ENCODE measurements at regions not wholly inside any gene's neighbourhood (a gene's known extent, or its start where the extent isn't known, plus 50 kb on each side); places are given as distances from the start of the nearest gene placed in this dataset.

GRCh38 chr18:75926811-75927210 lies 499.3 kb upstream of the SMIM21 start:
- no peak for TF ChIP-seq RAD21 (IDR thresholded peaks at IDR 0.05; ENCODE audit: low read depth)
- TF ChIP-seq TAF1 (IDR thresholded peaks at IDR 0.05; ENCODE audit: low read depth): no peak
- no peak for TF ChIP-seq EP300 (IDR thresholded peaks at IDR 0.05; ENCODE audit: borderline replicate concordance)
- TF ChIP-seq NFIC (IDR thresholded peaks at IDR 0.05): no peak

GRCh38 chr18:75923169-75923568 lies 495.7 kb upstream of the SMIM21 start:
- TF ChIP-seq CREB1 (IDR thresholded peaks at IDR 0.05; ENCODE audit: low read depth): no peak
- TF ChIP-seq EGR1 (IDR thresholded peaks at IDR 0.05): no peak
- peak; percentile 31; the same call in 1 of the 2 replicates for TF ChIP-seq USF1 (IDR thresholded peaks at IDR 0.05)
- no peak for TF ChIP-seq TAF1 (IDR thresholded peaks at IDR 0.05; ENCODE audit: low read depth)
- peak; percentile 88 for TF ChIP-seq CEBPB (IDR thresholded peaks at IDR 0.05)
- peak; percentile 73 for TF ChIP-seq YY1 (IDR thresholded peaks at IDR 0.05; ENCODE audit: low read depth)
- peak; percentile 79 for TF ChIP-seq FOXM1 (IDR thresholded peaks at IDR 0.05; ENCODE audit: borderline replicate concordance, low read depth)
- TF ChIP-seq NFIC (IDR thresholded peaks at IDR 0.05): peak; percentile 100
- peak; percentile 100 for TF ChIP-seq TEAD4 (IDR thresholded peaks at IDR 0.05)
- TF ChIP-seq TCF12 (IDR thresholded peaks at IDR 0.05; ENCODE audit: low read depth): peak; percentile 98
- TF ChIP-seq MAX (IDR thresholded peaks at IDR 0.05): peak; percentile 85
- no peak for TF ChIP-seq ZBTB7A (IDR thresholded peaks at IDR 0.05; ENCODE audit: low read depth)
- peak; percentile 36 for TF ChIP-seq RAD21 (IDR thresholded peaks at IDR 0.05; ENCODE audit: low read depth)
- no peak for TF ChIP-seq REST (IDR thresholded peaks at IDR 0.05; ENCODE audit: low read depth)
- TF ChIP-seq EP300 (IDR thresholded peaks at IDR 0.05; ENCODE audit: borderline replicate concordance): peak; percentile 97

- TF ChIP-seq CREB1 (IDR thresholded peaks at IDR 0.05; ENCODE audit: low read depth) (no peak), MAX (IDR thresholded peaks at IDR 0.05) (no peak), CEBPB (IDR thresholded peaks at IDR 0.05) (no peak), TCF12 (IDR thresholded peaks at IDR 0.05; ENCODE audit: low read depth) (no peak), NFIC (IDR thresholded peaks at IDR 0.05) (no peak), REST (IDR thresholded peaks at IDR 0.05; ENCODE audit: low read depth) (no peak), EGR1 (IDR thresholded peaks at IDR 0.05) (no peak), RAD21 (IDR thresholded peaks at IDR 0.05; ENCODE audit: low read depth) (no peak), FOXM1 (IDR thresholded peaks at IDR 0.05; ENCODE audit: borderline replicate concordance, low read depth) (no peak), ZBTB7A (IDR thresholded peaks at IDR 0.05; ENCODE audit: low read depth) (no peak), YY1 (IDR thresholded peaks at IDR 0.05; ENCODE audit: low read depth) (no peak), TEAD4 (IDR thresholded peaks at IDR 0.05) (no peak), TAF1 (IDR thresholded peaks at IDR 0.05; ENCODE audit: low read depth) (no peak), EP300 (IDR thresholded peaks at IDR 0.05; ENCODE audit: borderline replicate concordance) (no peak), USF1 (IDR thresholded peaks at IDR 0.05) (no peak)
Measured at GRCh38 chr18:75916624-75916982, 489.1 kb upstream of the SMIM21 start.

GRCh38 chr18:75915941-75916623 lies 488.6 kb upstream of the SMIM21 start:
- no peak for TF ChIP-seq YY1 (IDR thresholded peaks at IDR 0.05; ENCODE audit: low read depth)
- TF ChIP-seq REST (IDR thresholded peaks at IDR 0.05; ENCODE audit: low read depth): no peak
- peak; percentile 28 for TF ChIP-seq MAX (IDR thresholded peaks at IDR 0.05)
- TF ChIP-seq TCF12 (IDR thresholded peaks at IDR 0.05; ENCODE audit: low read depth): no peak
- no peak for TF ChIP-seq TEAD4 (IDR thresholded peaks at IDR 0.05)
- TF ChIP-seq USF1 (IDR thresholded peaks at IDR 0.05): no peak
- no peak for TF ChIP-seq FOXM1 (IDR thresholded peaks at IDR 0.05; ENCODE audit: borderline replicate concordance, low read depth)
- no peak for TF ChIP-seq CEBPB (IDR thresholded peaks at IDR 0.05)
- peak; percentile 41; the same call in 1 of the 2 replicates for TF ChIP-seq EP300 (IDR thresholded peaks at IDR 0.05; ENCODE audit: borderline replicate concordance)
- TF ChIP-seq NFIC (IDR thresholded peaks at IDR 0.05): peak; percentile 58
- TF ChIP-seq CREB1 (IDR thresholded peaks at IDR 0.05; ENCODE audit: low read depth): no peak; the same call in 1 of the 2 replicates

Measured in Ishikawa (cell line).